ENCODE measurements at regions not wholly inside any gene's neighbourhood (a gene's known extent, or its start where the extent isn't known, plus 50 kb on each side); places are given as distances from the start of the nearest gene placed in this dataset.

DNA sequence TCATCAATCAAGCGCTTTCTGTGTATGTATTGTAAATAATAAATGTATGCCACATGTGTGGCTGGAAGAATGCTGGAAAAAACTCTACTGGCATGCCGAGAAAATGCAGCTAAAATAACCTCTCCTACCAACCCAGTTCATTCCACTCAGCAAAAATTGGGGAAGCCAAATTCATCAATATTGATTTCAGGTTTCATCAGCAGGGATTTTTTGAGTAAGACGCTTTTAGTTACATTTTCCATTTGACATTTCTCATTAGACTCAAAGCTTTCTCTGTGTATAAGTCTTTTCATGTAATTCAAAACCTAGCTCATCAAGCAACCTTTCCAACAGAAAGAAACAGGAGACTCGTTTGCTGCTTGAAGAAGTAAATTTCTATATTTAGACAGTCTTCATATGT, 338.1 kb downstream of the DMRT2 start:
- POLR2A ChIA-PET: no interaction called here
- CTCF ChIA-PET: no interaction called here
- TF ChIP-seq CTCF (IDR thresholded peaks at IDR 0.05; ENCODE audit: control extremely low read depth, extremely low read depth, low read depth, missing control alignments): no peak
- DNase-seq (ENCODE audit: extremely low spot score): no peak

- ChIA-PET CTCF (interaction anchor here (1.4 kb wide), 2 partner anchors 24 to 102 kb away, joined by 3 read pairs; no protein-coding TSS in a partner anchor), POLR2A (no interaction called here)
- no peak for TF ChIP-seq CTCF (IDR thresholded peaks at IDR 0.05; ENCODE audit: control extremely low read depth, extremely low read depth, low read depth, missing control alignments)
- no peak for DNase-seq (ENCODE audit: extremely low spot score)
Observed at GRCh38 chr9:1400983-1401382, 350.8 kb downstream of the DMRT2 start.

GRCh38 chr9:1404940-1405339, 354.8 kb downstream of the DMRT2 start:
- CTCF ChIA-PET: interaction anchor here (1.1 kb wide), 1 partner anchor 8 kb away, joined by 3 read pairs; no protein-coding TSS in a partner anchor
- POLR2A ChIA-PET: no interaction called here
- TF ChIP-seq CTCF (IDR thresholded peaks at IDR 0.05; ENCODE audit: control extremely low read depth, extremely low read depth, low read depth, missing control alignments): no peak
- DNase-seq (ENCODE audit: extremely low spot score): no peak

DNA sequence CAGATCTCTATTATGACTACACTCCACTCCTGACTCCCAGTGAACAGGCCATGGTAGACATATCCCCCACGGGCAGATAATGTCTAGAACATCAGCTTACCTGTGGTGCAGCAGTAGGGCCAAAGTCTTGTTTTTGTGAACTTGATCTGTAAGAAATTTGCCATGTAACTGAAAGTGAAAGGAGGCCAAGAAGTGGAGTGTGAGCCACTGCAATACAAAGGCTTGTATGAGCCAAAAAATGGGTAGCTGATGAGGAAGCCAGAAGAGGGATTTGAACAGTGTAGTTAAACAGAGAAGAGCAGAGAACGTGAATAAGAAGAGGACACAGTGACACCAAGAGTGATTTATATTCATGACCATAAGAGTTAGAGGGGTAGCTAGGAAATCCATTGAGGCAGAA, 361.7 kb downstream of the DMRT2 start:
- ChIA-PET CTCF (interaction anchor here (0.8 kb wide), 1 partner anchor 15 kb away, joined by 3 read pairs; no protein-coding TSS in a partner anchor), POLR2A (no interaction called here)
- TF ChIP-seq CTCF (IDR thresholded peaks at IDR 0.05; ENCODE audit: control extremely low read depth, extremely low read depth, low read depth, missing control alignments): no peak
- DNase-seq (ENCODE audit: extremely low spot score): no peak

- ChIA-PET CTCF (interaction anchor here (1.5 kb wide), 1 partner anchor 13 kb away, joined by 3 read pairs; no protein-coding TSS in a partner anchor), POLR2A (no interaction called here)
- DNase-seq (ENCODE audit: extremely low spot score): no peak
- no peak for TF ChIP-seq CTCF (IDR thresholded peaks at IDR 0.05; ENCODE audit: control extremely low read depth, extremely low read depth, low read depth, missing control alignments)
Observed at GRCh38 chr9:1414711-1415131, 364.6 kb downstream of the DMRT2 start.

DNA sequence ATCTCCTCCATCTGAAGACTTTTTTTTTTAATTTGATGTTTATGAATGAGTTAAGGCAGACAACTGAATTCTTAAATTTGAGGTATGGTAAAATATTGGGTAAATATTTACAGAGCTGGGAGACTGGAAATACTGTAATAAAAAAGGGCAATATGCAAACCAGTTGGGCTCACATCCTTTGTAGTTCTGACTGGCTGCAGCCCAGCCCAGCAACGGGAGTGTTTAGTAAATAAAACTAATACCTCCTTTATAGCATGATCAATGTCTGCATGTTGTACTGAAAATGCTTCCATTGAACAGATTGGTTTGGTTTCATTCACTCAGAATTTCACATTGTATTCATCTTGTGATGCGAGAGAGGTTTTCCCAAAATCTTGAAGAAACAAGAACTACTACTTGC, 365.0 kb downstream of the DMRT2 start:
- POLR2A ChIA-PET: no interaction called here
- TF ChIP-seq CTCF (IDR thresholded peaks at IDR 0.05; ENCODE audit: control extremely low read depth, extremely low read depth, low read depth, missing control alignments): no peak
- CTCF ChIA-PET: interaction anchor here (1.5 kb wide), 1 partner anchor 13 kb away, joined by 3 read pairs; no protein-coding TSS in a partner anchor
- no peak for DNase-seq (ENCODE audit: extremely low spot score)

DNA sequence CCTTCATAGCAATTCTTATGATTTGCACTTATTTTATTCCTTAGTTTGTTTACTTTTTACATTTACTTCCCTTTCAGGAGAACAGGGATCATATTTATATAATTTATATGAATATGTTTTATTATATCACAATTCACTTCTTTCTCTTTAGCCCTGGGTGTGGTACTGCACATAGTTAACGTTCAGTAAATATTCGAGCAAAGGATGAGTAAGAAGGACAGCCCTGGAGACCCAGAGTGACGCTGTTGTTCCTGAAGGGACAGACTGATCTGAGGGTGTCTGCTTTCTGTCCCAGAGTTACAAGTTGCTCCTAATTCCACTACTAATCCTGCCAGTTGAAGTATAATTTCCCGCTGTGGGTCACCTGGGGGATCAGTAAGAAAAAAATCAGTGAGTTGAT, 366.1 kb downstream of the DMRT2 start:
- CTCF ChIA-PET: no interaction called here
- POLR2A ChIA-PET: no interaction called here
- TF ChIP-seq CTCF (IDR thresholded peaks at IDR 0.05; ENCODE audit: control extremely low read depth, extremely low read depth, low read depth, missing control alignments): no peak
- no peak for DNase-seq (ENCODE audit: extremely low spot score)

Data from GM10248 (cell line).